ENCODE measurements at regions not wholly inside any gene's neighbourhood (a gene's known extent, or its start where the extent isn't known, plus 50 kb on each side); places are given as distances from the start of the nearest gene placed in this dataset.

- Histone ChIP-seq H3K27ac (no peak overlapping the region), H2AFZ (no peak overlapping the region), H3K36me3 (replicated peaks; ENCODE audit: insufficient read depth, low read depth) (no peaks in the 10 kb centered on the region), H3K9me2 (replicated peaks; ENCODE audit: insufficient read depth) (no peaks in the 10 kb centered on the region), H4K20me1 (ENCODE audit: insufficient read depth, poor library complexity, severe bottlenecking) (no peaks in the 10 kb centered on the region), H3K4me2 (no peak overlapping the region), H3K9me3 (ENCODE audit: low read depth) (no peaks in the 10 kb centered on the region), H3K79me2 (no peaks in the 10 kb centered on the region), H3K27me3 (no peaks in the 10 kb centered on the region), H3K4me1 (ENCODE audit: insufficient read depth) (no peaks in the 10 kb centered on the region), H3K4me3 (no peak overlapping the region)
- DNase-seq (ENCODE audit: low spot score): no peak
- 60% methylated on average over 1 of the region's 1 CpG for WGBS (ENCODE audit: low lambda C conversion rate, missing lambda C conversion rate)
- no peak for TF ChIP-seq CTCF (IDR thresholded peaks at IDR 0.05; ENCODE audit: poor library complexity)
- TF ChIP-seq EZH2 (IDR thresholded peaks at IDR 0.05; ENCODE audit: borderline replicate concordance): no peak
- no peak for TF ChIP-seq EZH2phosphoT487 (IDR thresholded peaks at IDR 0.05; ENCODE audit: low read depth, severe bottlenecking, unreplicated experiment)
These were observed 134.1 kb upstream of the SLC10A2 start for GRCh38 chr13:103200118-103200885.

GRCh38 chr13:103199380-103200088 lies 133.3 kb upstream of the SLC10A2 start:
- Histone ChIP-seq H3K4me1 (ENCODE audit: insufficient read depth) (no peaks in the 10 kb centered on the region), H3K9me2 (replicated peaks; ENCODE audit: insufficient read depth) (no peaks in the 10 kb centered on the region), H3K4me3 (no peak overlapping the region), H3K9me3 (ENCODE audit: low read depth) (no peaks in the 10 kb centered on the region), H3K36me3 (replicated peaks; ENCODE audit: insufficient read depth, low read depth) (no peaks in the 10 kb centered on the region), H3K27ac (no peak overlapping the region), H3K4me2 (no peak overlapping the region), H4K20me1 (ENCODE audit: insufficient read depth, poor library complexity, severe bottlenecking) (no peaks in the 10 kb centered on the region), H3K79me2 (no peaks in the 10 kb centered on the region), H2AFZ (no peak overlapping the region), H3K27me3 (no peaks in the 10 kb centered on the region)
- TF ChIP-seq EZH2phosphoT487 (IDR thresholded peaks at IDR 0.05; ENCODE audit: low read depth, severe bottlenecking, unreplicated experiment): no peak
- no peak for TF ChIP-seq CTCF (IDR thresholded peaks at IDR 0.05; ENCODE audit: poor library complexity)
- TF ChIP-seq EZH2 (IDR thresholded peaks at IDR 0.05; ENCODE audit: borderline replicate concordance): no peak
- 91% methylated on average over 3 of the region's 3 CpGs for WGBS (ENCODE audit: low lambda C conversion rate, missing lambda C conversion rate)
- no peak for DNase-seq (ENCODE audit: low spot score)

GRCh38 chr13:103196356-103196755 lies 130.1 kb upstream of the SLC10A2 start:
- H3K27ac ChIP-seq: no peak overlapping the region
- H3K4me3 ChIP-seq: no peak overlapping the region
- H3K4me2 ChIP-seq: no peak overlapping the region
- H4K20me1 ChIP-seq (ENCODE audit: insufficient read depth, poor library complexity, severe bottlenecking): no peaks in the 10 kb centered on the region
- DNase-seq (ENCODE audit: low spot score): no peak
- no peak overlapping the region for H2AFZ ChIP-seq
- TF ChIP-seq EZH2 (IDR thresholded peaks at IDR 0.05; ENCODE audit: borderline replicate concordance): no peak
- no peak for TF ChIP-seq EZH2phosphoT487 (IDR thresholded peaks at IDR 0.05; ENCODE audit: low read depth, severe bottlenecking, unreplicated experiment)
- no peak for TF ChIP-seq CTCF (IDR thresholded peaks at IDR 0.05; ENCODE audit: poor library complexity)
- H3K4me1 ChIP-seq (ENCODE audit: insufficient read depth): no peaks in the 10 kb centered on the region
- 70% methylated on average over 3 of the region's 3 CpGs for WGBS (ENCODE audit: low lambda C conversion rate, missing lambda C conversion rate)
- H3K79me2 ChIP-seq: no peaks in the 10 kb centered on the region
- no peaks in the 10 kb centered on the region for H3K9me3 ChIP-seq (ENCODE audit: low read depth)
- H3K27me3 ChIP-seq: no peaks in the 10 kb centered on the region
- no peaks in the 10 kb centered on the region for H3K36me3 ChIP-seq (replicated peaks; ENCODE audit: insufficient read depth, low read depth)
- no peaks in the 10 kb centered on the region for H3K9me2 ChIP-seq (replicated peaks; ENCODE audit: insufficient read depth)

Data from hepatocyte (in vitro differentiated cells).